Peyer's patch (tissue), 4 donors: ENCODE measurements at regions not wholly inside any gene's neighbourhood (a gene's known extent, or its start where the extent isn't known, plus 50 kb on each side); places are given as distances from the start of the nearest gene placed in this dataset.

ENCODE experiments used
- CTCF ChIP-seq, 6 experiments: fragments of 450-650 bp in 4 of 6; fragments of 200-600 bp in 2 of 6; sonication (generic) in 1 of 6; IDR thresholded peaks; one replicate each; pipeline ENCODE4 v1.5.1; 2017 to 2019; ENCODE audit warnings: antibody characterized with exemption in 6 of 6, mild to moderate bottlenecking in 3 of 6, moderate library complexity in 1 of 6
- POLR2A ChIP-seq, 2 donors: fragments of 450-650 bp; IDR thresholded peaks; one replicate each; pipeline ENCODE4 v1.5.1; 2017; ENCODE audit warnings: antibody characterized with exemption in 2 of 2, mild to moderate bottlenecking in 2 of 2, moderate library complexity in 2 of 2

- TF ChIP-seq CTCF (IDR thresholded peaks at IDR 0.05) (no peak), POLR2A (IDR thresholded peaks at IDR 0.05) (no peak)
These were observed 225.7 kb downstream of the ARHGAP12 start for GRCh38 chr10:31702954-31703353.
